ENCODE measurements at regions not wholly inside any gene's neighbourhood (a gene's known extent, or its start where the extent isn't known, plus 50 kb on each side); places are given as distances from the start of the nearest gene placed in this dataset.

DNA sequence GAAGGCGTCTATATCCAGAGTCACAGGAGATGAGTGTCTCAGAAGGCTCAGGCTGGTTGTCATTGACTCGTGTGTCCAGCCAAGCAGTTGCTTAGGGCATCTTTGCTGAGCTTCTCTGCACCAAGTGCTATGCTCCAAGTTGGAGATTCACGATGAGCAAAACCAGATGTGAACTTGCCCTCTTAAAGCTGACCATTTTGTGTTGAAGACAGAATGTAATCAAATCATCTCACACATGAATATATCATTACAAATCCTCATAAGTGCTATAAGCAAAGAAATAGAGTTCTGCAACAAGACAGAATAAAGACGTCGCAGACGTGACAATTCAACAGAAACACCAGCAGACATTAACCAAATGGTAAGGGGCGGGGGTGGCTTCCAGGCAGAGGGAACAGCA, 103.9 kb downstream of the ALDH8A1 start:
- TF ChIP-seq, protein P1, sequence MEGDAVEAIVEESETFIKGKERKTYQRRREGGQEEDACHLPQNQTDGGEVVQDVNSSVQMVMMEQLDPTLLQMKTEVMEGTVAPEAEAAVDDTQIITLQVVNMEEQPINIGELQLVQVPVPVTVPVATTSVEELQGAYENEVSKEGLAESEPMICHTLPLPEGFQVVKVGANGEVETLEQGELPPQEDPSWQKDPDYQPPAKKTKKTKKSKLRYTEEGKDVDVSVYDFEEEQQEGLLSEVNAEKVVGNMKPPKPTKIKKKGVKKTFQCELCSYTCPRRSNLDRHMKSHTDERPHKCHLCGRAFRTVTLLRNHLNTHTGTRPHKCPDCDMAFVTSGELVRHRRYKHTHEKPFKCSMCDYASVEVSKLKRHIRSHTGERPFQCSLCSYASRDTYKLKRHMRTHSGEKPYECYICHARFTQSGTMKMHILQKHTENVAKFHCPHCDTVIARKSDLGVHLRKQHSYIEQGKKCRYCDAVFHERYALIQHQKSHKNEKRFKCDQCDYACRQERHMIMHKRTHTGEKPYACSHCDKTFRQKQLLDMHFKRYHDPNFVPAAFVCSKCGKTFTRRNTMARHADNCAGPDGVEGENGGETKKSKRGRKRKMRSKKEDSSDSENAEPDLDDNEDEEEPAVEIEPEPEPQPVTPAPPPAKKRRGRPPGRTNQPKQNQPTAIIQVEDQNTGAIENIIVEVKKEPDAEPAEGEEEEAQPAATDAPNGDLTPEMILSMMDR (IDR thresholded peaks at IDR 0.05), result no peak
- TF ChIP-seq POLR2A (IDR thresholded peaks at IDR 0.05), result no peak

Measured in Peyer's patch (tissue), 4 donors.